IPS-20b (cell line): ENCODE measurements at regions not wholly inside any gene's neighbourhood (a gene's known extent, or its start where the extent isn't known, plus 50 kb on each side); places are given as distances from the start of the nearest gene placed in this dataset.

Experiments
- H3K27ac ChIP-seq: one replicate; pipeline ENCODE4 v1.5.1; 2013; ENCODE audit warnings: low read length
- H3K27me3 ChIP-seq: 2 replicates; pipeline ENCODE4 v1.6.1; 2013; ENCODE audit warnings: mild to moderate bottlenecking, low read length, inconsistent platforms; ENCODE audit not compliant: insufficient read depth
- H3K36me3 ChIP-seq: 2 replicates; pipeline ENCODE4 v1.6.1; 2013; ENCODE audit warnings: low read depth, mild to moderate bottlenecking, inconsistent platforms, low read length, moderate library complexity; ENCODE audit not compliant: insufficient read depth
- H3K4me1 ChIP-seq: 2 replicates; pipeline ENCODE4 v1.6.1; 2013; ENCODE audit warnings: mild to moderate bottlenecking, control low read depth, inconsistent platforms, low read length, moderate library complexity; ENCODE audit not compliant: insufficient read depth
- H3K4me3 ChIP-seq: 2 replicates; pipeline ENCODE4 v1.5.1; 2013; ENCODE audit warnings: mild to moderate bottlenecking, low read length, inconsistent platforms
- H3K9ac ChIP-seq: 2 replicates; pipeline ENCODE4 v1.6.1; 2013; ENCODE audit warnings: low read depth, mild to moderate bottlenecking, inconsistent platforms, low read length, moderate library complexity
- H3K9me3 ChIP-seq: 2 replicates; pipeline ENCODE4 v1.6.1; 2013; ENCODE audit warnings: mild to moderate bottlenecking, low read depth, low read length, inconsistent platforms; ENCODE audit not compliant: insufficient read depth

DNA sequence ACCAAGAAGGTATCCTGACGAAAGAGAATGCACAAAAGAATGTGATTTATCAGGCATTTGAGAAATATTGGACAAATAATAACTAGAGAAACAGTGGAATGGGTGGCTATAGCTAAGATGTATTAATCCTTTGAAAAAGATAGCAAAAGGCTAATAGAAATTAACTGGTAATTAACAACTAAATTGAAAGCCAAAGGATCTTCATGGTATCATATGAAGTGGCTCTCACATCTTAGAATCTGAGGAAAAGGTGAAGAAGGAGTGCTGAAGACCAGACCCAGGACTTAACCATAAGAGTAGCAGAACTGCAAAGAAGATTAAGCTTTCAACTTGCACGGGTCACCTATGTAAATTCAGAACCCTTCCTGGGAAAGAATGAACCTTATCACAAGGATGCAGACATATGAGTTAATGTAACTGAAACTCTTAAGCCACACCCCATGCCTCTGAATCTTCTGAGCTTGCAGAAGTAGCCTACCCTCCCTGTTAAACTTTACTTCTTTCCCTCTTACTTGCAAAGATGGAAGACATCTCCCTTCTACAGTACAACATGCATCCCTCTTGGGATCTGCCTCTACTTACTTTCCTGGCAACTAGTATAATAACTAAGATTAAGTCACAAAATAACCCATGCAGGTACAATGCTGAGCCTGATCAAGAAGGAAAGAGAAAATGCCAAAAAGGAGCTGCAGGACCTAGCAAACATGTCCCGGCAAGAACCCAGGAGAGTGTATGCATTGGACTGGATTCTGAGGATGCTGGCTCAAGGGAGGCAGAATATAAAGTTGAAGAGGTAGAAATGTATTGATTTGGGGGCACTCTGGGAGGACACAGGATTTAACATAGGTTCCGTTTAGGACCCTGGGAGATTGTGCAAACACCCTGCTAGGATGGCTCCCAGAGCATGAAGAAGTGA lies 395.5 kb upstream of the SLC30A5 start:
- H3K36me3 ChIP-seq: no peaks in the 10 kb centered on the region
- no peak overlapping the region for H3K9ac ChIP-seq
- H3K4me1 ChIP-seq: no peaks in the 10 kb centered on the region
- H3K27ac ChIP-seq: no peak overlapping the region
- no peak overlapping the region for H3K4me3 ChIP-seq
- no peaks in the 10 kb centered on the region for H3K9me3 ChIP-seq
- H3K27me3 ChIP-seq: no peaks in the 10 kb centered on the region

GRCh38 chr5:68699966-68700365 lies 393.8 kb upstream of the SLC30A5 start:
- no peak overlapping the region for H3K27ac ChIP-seq
- no peak overlapping the region for H3K4me3 ChIP-seq
- no peaks in the 10 kb centered on the region for H3K27me3 ChIP-seq
- no peaks in the 10 kb centered on the region for H3K4me1 ChIP-seq
- H3K9ac ChIP-seq: no peak overlapping the region
- H3K9me3 ChIP-seq: no peaks in the 10 kb centered on the region
- H3K36me3 ChIP-seq: no peaks in the 10 kb centered on the region

- H3K36me3 ChIP-seq: no peaks in the 10 kb centered on the region
- no peak overlapping the region for H3K9ac ChIP-seq
- no peaks in the 10 kb centered on the region for H3K4me1 ChIP-seq
These were observed 386.2 kb upstream of the SLC30A5 start for GRCh38 chr5:68707575-68707974.

DNA sequence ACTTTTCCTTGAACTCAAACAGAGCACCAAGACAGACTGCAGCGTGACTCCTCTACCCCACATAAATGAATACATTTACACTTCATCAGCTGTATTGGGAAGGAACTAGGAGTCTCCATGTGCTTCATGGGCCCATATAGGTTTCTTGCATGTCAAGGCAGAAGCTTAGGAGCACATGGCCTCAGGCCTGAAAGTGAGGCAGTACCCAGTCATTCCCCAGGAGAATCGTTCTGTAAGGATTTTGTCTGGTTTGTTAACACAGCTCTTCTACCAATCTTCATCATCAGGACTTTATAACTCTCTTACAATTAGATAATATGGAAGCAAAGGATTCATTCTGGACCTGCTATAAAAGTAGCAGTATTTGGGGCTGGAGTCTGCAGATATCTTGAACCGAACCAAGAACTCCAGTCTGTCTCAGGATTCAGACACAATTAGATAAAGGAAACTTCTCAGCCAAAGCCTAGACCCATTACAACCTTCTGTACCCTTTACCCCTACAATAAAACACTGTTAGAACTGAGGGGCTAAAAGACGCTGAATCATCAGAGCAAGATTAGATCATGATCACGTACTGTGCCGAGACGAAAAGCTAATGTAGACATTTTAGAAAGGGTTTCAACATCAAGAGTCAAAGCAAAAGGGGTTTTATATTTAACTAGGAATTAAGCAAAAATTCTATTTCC lies 385.5 kb upstream of the SLC30A5 start:
- Histone ChIP-seq H3K27ac (no peak overlapping the region), H3K27me3 (no peaks in the 10 kb centered on the region), H3K4me3 (no peak overlapping the region), H3K36me3 (no peaks in the 10 kb centered on the region), H3K9me3 (no peaks in the 10 kb centered on the region), H3K9ac (no peak overlapping the region), H3K4me1 (no peaks in the 10 kb centered on the region)

More at GRCh38 chr5:68707575-68707974, 386.2 kb upstream of the SLC30A5 start:
- Histone ChIP-seq H3K27me3 (no peaks in the 10 kb centered on the region), H3K27ac (no peak overlapping the region), H3K9me3 (no peaks in the 10 kb centered on the region), H3K4me3 (no peak overlapping the region)

- no peaks in the 10 kb centered on the region for H3K9me3 ChIP-seq
- no peaks in the 10 kb centered on the region for H3K27me3 ChIP-seq
- H3K9ac ChIP-seq: no peak overlapping the region
- no peak overlapping the region for H3K4me3 ChIP-seq
- H3K36me3 ChIP-seq: no peaks in the 10 kb centered on the region
- H3K4me1 ChIP-seq: no peaks in the 10 kb centered on the region
- H3K27ac ChIP-seq: no peak overlapping the region
These were observed 385.0 kb upstream of the SLC30A5 start for GRCh38 chr5:68708842-68709170.

GRCh38 chr5:68709239-68709638 lies 384.6 kb upstream of the SLC30A5 start:
- Histone ChIP-seq H3K4me1 (no peaks in the 10 kb centered on the region), H3K27me3 (no peaks in the 10 kb centered on the region), H3K27ac (no peak overlapping the region), H3K36me3 (no peaks in the 10 kb centered on the region), H3K9ac (no peak overlapping the region), H3K4me3 (no peak overlapping the region), H3K9me3 (no peaks in the 10 kb centered on the region)

- Histone ChIP-seq H3K9ac (no peak overlapping the region), H3K27ac (no peak overlapping the region), H3K4me3 (no peak overlapping the region), H3K27me3 (no peaks in the 10 kb centered on the region), H3K36me3 (no peaks in the 10 kb centered on the region), H3K4me1 (no peaks in the 10 kb centered on the region), H3K9me3 (no peaks in the 10 kb centered on the region)
These were observed 383.3 kb upstream of the SLC30A5 start for GRCh38 chr5:68710514-68710913.

DNA sequence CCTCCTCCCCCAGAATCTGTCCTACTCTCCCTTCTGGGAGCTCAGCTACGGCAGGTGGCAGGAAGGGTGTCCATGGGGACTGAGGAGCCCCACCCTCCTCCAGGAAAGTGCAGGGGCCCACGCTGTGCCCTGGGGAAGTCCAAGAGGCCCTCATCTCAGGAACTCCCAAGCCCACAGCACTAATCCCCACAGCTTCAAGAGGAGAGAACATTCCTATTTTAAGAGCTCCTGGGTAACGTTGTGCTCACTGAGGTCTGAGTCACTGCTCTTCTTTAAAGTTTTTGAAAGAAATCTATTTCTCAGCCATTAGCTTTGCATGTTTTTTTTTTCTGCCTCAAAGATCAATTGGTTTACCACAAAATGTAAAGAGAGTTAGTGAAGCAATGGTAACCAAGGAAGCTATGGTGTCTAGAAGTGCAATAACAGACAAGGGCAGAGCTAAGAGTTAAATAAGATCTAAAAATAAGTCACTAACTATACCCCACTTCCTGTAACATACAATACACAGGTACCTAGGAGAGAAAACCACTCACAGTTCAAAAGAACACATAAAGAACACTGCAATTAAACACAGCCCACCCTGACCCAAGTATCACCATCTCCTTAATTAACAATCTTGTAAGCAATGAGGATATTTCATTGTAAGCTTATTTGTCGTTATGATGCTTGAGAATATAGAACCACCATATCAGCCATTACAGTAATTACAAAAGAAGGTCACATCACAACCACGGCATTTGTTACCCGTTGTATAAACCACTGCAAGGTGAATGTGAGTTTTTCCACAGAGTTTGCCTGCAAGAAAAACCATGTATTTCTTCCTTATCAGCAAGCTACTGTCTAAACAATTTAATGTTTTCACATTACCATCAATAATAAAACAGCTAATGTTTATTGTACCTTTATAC lies 382.3 kb upstream of the SLC30A5 start:
- no peak overlapping the region for H3K9ac ChIP-seq
- no peaks in the 10 kb centered on the region for H3K4me1 ChIP-seq
- no peak overlapping the region for H3K4me3 ChIP-seq
- H3K27me3 ChIP-seq: no peaks in the 10 kb centered on the region
- H3K9me3 ChIP-seq: no peaks in the 10 kb centered on the region
- H3K27ac ChIP-seq: no peak overlapping the region
- no peaks in the 10 kb centered on the region for H3K36me3 ChIP-seq

DNA sequence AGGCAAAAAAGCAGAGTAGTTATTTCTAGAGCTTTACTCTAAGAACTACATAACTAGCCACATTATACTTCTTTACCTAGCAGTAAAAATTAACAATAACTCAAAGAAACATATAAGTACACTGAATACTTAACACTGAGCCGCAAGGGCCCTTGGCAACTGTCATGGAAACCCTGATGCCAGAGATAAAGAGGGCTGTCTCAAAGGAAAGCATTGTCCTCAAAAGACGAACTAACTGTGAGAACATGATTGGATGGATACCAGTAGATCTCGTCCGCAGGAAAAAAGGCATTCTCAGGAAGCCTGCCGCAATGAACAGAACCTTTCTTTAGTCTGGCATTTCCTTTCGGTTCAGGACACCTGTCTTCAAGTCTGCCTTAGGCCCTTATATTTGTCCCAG lies 379.0 kb upstream of the SLC30A5 start:
- no peaks in the 10 kb centered on the region for H3K36me3 ChIP-seq
- H3K27me3 ChIP-seq: no peaks in the 10 kb centered on the region
- H3K4me3 ChIP-seq: no peak overlapping the region
- no peaks in the 10 kb centered on the region for H3K4me1 ChIP-seq
- H3K27ac ChIP-seq: no peak overlapping the region
- no peak overlapping the region for H3K9ac ChIP-seq
- H3K9me3 ChIP-seq: no peaks in the 10 kb centered on the region

DNA sequence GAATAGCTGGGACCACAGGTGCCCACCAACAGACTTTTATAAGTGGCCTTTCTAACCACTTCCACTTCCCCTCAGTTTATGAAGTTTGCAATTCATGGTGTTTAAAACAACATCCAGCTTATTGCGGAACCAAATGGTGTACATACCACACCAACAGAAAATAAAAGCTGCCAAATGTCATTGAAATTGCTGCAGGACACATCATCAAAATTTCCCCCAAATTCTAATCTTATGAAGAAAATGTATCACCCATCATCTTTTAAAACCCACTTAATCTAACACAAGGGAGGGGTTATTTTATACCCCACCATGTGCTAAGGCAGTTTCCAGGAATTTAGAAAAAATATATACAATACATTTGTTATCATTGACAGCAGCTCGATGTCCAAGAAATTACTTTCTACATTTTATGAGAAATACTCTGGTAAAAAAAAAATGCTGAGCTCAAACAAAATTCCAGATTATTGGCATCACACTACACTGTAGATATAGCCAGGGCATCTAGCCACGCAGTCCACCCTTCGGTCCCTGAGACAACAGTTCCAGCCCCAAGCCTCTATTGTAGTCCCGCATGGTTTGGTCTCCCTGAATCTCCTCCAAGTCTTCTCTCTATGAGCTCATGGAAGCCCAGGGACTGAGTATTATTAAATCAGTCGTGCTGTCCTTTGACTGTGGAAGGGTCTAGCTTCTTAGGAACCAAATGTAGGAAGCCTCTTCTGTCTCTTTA lies 372.8 kb upstream of the SLC30A5 start:
- no peak overlapping the region for H3K9ac ChIP-seq

DNA sequence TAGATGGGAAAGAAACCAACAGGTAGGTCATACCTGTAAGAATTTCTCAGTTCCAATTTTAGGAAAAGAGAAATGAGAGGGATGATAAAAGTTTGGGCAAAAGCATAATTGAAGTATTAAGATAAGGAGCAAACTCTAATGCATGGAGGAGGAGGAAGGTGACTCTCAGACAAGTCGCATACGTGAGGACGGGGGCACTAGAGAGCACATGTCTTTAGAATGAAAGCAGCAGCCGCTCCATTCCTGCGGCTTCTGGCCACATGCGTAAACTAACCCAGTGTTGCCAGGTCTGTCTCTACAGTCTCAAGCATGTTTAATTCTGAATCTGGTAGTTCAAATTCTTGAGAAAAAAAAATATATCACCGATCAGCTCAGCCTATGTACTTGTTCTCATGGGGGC lies 371.5 kb upstream of the SLC30A5 start:
- Histone ChIP-seq H3K27ac (no peak overlapping the region), H3K27me3 (no peaks in the 10 kb centered on the region), H3K9me3 (no peaks in the 10 kb centered on the region), H3K9ac (no peak overlapping the region), H3K36me3 (no peaks in the 10 kb centered on the region), H3K4me3 (no peak overlapping the region), H3K4me1 (no peaks in the 10 kb centered on the region)

More for the DNA sequence above, 372.8 kb upstream of the SLC30A5 start:
- Histone ChIP-seq H3K4me1 (no peaks in the 10 kb centered on the region), H3K36me3 (no peaks in the 10 kb centered on the region), H3K27ac (no peak overlapping the region), H3K27me3 (no peaks in the 10 kb centered on the region), H3K9me3 (no peaks in the 10 kb centered on the region), H3K4me3 (no peak overlapping the region)
